Stimulated activated CD8-positive, alpha-beta memory T cell treated with anti-CD3 and anti-CD28 coated beads, Interleukin-15, amount 100 ng/mL, for 48 hours (primary cell): ENCODE measurements at regions not wholly inside any gene's neighbourhood (a gene's known extent, or its start where the extent isn't known, plus 50 kb on each side); places are given as distances from the start of the nearest gene placed in this dataset.
"Not testable (repeated sequence)": the region's sequence is repeated elsewhere in the genome, so short reads cannot be mapped to it uniquely, and the experiment has no call there.

Experiments
- DNase-seq, 2 donors: peaks; one replicate each; pipeline ENCODE4 v3.0.0-alpha.2; 2020; ENCODE audit warnings: low read depth in 2 of 2

- DNase-seq = no peak
Observed at GRCh38 chr22:49676783-49677494, 150.7 kb downstream of the BRD1 start.

- no peak for DNase-seq
Observed at GRCh38 chr22:49676230-49676629, 151.4 kb downstream of the BRD1 start.

GRCh38 chr22:49674479-49675050 is 153.1 kb downstream of the BRD1 start:
- DNase-seq = no peak

- no peak for DNase-seq
Observed at GRCh38 chr22:49673048-49673447, 154.6 kb downstream of the BRD1 start.

GRCh38 chr22:49672014-49672516 is 155.6 kb downstream of the BRD1 start:
- DNase-seq = no peak

GRCh38 chr22:49671331-49672013 is 156.2 kb downstream of the BRD1 start:
- DNase-seq = no peak

GRCh38 chr22:49670456-49671330 is 157.0 kb downstream of the BRD1 start:
- DNase-seq = no peak

- DNase-seq = peak in 1 of 2 donors; percentile 12
Observed at GRCh38 chr22:49669969-49670455, 157.7 kb downstream of the BRD1 start.

GRCh38 chr22:49669427-49669968 is 158.2 kb downstream of the BRD1 start:
- DNase-seq = not testable (repeated sequence)

- DNase-seq = no peak
Observed at GRCh38 chr22:49668402-49668801, 159.3 kb downstream of the BRD1 start.

- no peak for DNase-seq
Observed at GRCh38 chr22:49667236-49667635, 160.4 kb downstream of the BRD1 start.

GRCh38 chr22:49666146-49666809 is 161.4 kb downstream of the BRD1 start:
- no peak for DNase-seq

- DNase-seq = no peak
Observed at GRCh38 chr22:49664891-49665290, 162.8 kb downstream of the BRD1 start.

GRCh38 chr22:49664371-49664881 is 163.2 kb downstream of the BRD1 start:
- no peak for DNase-seq

- no peak for DNase-seq
Observed at GRCh38 chr22:49663823-49664222, 163.8 kb downstream of the BRD1 start.

GRCh38 chr22:49663311-49663711 is 164.4 kb downstream of the BRD1 start:
- no peak for DNase-seq

GRCh38 chr22:49662681-49663080 is 165.0 kb downstream of the BRD1 start:
- DNase-seq = no peak

- no peak for DNase-seq
Observed at GRCh38 chr22:49660794-49661781, 166.6 kb downstream of the BRD1 start.

- DNase-seq = no peak
Observed at GRCh38 chr22:49660321-49660720, 167.4 kb downstream of the BRD1 start.
